Endodermal cell (in vitro differentiated cells): ENCODE measurements at regions not wholly inside any gene's neighbourhood (a gene's known extent, or its start where the extent isn't known, plus 50 kb on each side); places are given as distances from the start of the nearest gene placed in this dataset.

Source experiments
- DNase-seq: peaks from one replicate; pipeline ENCODE4 v3.0.0-alpha.2; 2017
- H3K27ac ChIP-seq: 2 replicates; pipeline ENCODE4 v1.5.1; 2013; ENCODE audit warnings: mild to moderate bottlenecking, low read depth, low read length, moderate library complexity
- H3K27me3 ChIP-seq: 2 replicates; pipeline ENCODE4 v1.6.1; 2013; ENCODE audit warnings: mild to moderate bottlenecking, low read length, moderate library complexity; ENCODE audit not compliant: insufficient read depth, control insufficient read depth, poor library complexity, severe bottlenecking
- H3K36me3 ChIP-seq: 2 replicates; pipeline ENCODE4 v1.7.0; 2013; ENCODE audit warnings: mild to moderate bottlenecking, low read length, moderate library complexity; ENCODE audit not compliant: control insufficient read depth, insufficient read depth
- H3K4me1 ChIP-seq: one replicate; pipeline ENCODE4 v1.7.0; 2013; ENCODE audit warnings: low read length; ENCODE audit not compliant: control insufficient read depth, insufficient read depth
- H3K4me3 ChIP-seq: 2 replicates; pipeline ENCODE4 v1.5.1; 2013; ENCODE audit warnings: mild to moderate bottlenecking, low read length, moderate library complexity
- H3K9ac ChIP-seq: 2 replicates; pipeline ENCODE4 v1.6.1; 2013; ENCODE audit warnings: mild to moderate bottlenecking, low read length, moderate library complexity; ENCODE audit not compliant: poor library complexity, severe bottlenecking; ENCODE audit errors: extremely low read depth
- H3K9me3 ChIP-seq: 2 replicates; pipeline ENCODE4 v1.6.1; 2013; ENCODE audit warnings: mild to moderate bottlenecking, low read length, moderate library complexity; ENCODE audit not compliant: control insufficient read depth
- H3K27ac Mint-ChIP-seq: 2 replicates; pipeline ENCODE4 v1.8.0; 2020; ENCODE audit warnings: mixed read lengths
- H3K27me3 Mint-ChIP-seq: 2 replicates; pipeline ENCODE4 v1.8.0; 2021; ENCODE audit warnings: mild to moderate bottlenecking, mixed read lengths; ENCODE audit not compliant: insufficient read depth
- H3K36me3 Mint-ChIP-seq: 2 replicates; pipeline ENCODE4 v1.8.0; 2020; ENCODE audit warnings: low read depth, mixed read lengths
- H3K4me1 Mint-ChIP-seq: 2 replicates; pipeline ENCODE4 v1.8.0; 2020; ENCODE audit warnings: mixed read lengths
- H3K4me3 Mint-ChIP-seq: 2 replicates; pipeline ENCODE4 v1.8.0; 2020; ENCODE audit warnings: mild to moderate bottlenecking, moderate library complexity, mixed read lengths
- H3K9me3 Mint-ChIP-seq: 2 replicates; pipeline ENCODE4 v1.8.0; 2020; ENCODE audit warnings: mild to moderate bottlenecking, mixed read lengths
- WGBS, 2 experiments: methylation state at CpG; one replicate each; pipeline versions ENCODE4 v1.1.5 to v1.1.7; 2013; ENCODE audit warnings: missing lambda C conversion rate in 2 of 2, mixed read lengths in 1 of 2; ENCODE audit not compliant: insufficient coverage in 1 of 2, insufficient read length in 1 of 2; 5-methylcytosine and 5-hydroxymethylcytosine counted together
- TF ChIP-seq, protein P1 (sequence below): fragments of 200-600 bp; sonication (generic); conservative IDR thresholded peaks from 2 replicates; pipeline ENCODE4 v1.5.0; 2021; ENCODE audit warnings: antibody characterized with exemption, mild to moderate bottlenecking

DNA sequence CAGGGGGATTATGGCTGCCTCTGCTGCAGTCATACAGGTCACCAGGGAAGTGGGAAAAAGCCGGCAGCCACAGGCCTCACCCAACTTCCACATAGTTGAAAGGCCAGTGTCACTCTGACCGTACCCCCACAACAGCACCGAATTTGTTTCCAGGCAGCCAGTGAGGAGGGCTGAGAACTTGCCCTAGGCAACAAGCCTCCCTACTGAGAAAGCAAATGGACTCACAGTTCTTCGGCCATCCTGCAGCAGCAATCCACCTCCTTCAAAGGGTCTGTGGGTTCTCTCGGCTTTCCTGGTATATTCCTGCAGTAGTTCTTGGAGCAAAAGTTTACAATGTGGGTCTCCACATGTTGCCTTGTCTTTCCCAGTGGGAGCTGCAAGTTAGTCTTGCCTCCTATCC lies 251.3 kb downstream of the ETNK1 start:
- peaks cover 11% of the 10 kb centered on the region for H3K9me3 ChIP-seq
- no peaks in the 10 kb centered on the region for H3K9me3 Mint-ChIP-seq
- TF ChIP-seq, protein P1, sequence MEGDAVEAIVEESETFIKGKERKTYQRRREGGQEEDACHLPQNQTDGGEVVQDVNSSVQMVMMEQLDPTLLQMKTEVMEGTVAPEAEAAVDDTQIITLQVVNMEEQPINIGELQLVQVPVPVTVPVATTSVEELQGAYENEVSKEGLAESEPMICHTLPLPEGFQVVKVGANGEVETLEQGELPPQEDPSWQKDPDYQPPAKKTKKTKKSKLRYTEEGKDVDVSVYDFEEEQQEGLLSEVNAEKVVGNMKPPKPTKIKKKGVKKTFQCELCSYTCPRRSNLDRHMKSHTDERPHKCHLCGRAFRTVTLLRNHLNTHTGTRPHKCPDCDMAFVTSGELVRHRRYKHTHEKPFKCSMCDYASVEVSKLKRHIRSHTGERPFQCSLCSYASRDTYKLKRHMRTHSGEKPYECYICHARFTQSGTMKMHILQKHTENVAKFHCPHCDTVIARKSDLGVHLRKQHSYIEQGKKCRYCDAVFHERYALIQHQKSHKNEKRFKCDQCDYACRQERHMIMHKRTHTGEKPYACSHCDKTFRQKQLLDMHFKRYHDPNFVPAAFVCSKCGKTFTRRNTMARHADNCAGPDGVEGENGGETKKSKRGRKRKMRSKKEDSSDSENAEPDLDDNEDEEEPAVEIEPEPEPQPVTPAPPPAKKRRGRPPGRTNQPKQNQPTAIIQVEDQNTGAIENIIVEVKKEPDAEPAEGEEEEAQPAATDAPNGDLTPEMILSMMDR: no peak
- no peak for DNase-seq
- no peak overlapping the region for H3K9ac ChIP-seq
- H3K27ac Mint-ChIP-seq: peak overlapping the region; percentile 35
- H3K4me1 ChIP-seq: no peaks in the 10 kb centered on the region
- peaks cover 18% of the 10 kb centered on the region for H3K4me1 Mint-ChIP-seq
- peaks cover 79% of the 10 kb centered on the region for H3K36me3 ChIP-seq
- no peak overlapping the region for H3K27ac ChIP-seq
- peaks cover 72% of the 10 kb centered on the region for H3K36me3 Mint-ChIP-seq
- no peaks in the 10 kb centered on the region for H3K27me3 ChIP-seq
- no peaks in the 10 kb centered on the region for H3K27me3 Mint-ChIP-seq
- H3K4me3 Mint-ChIP-seq: no peak overlapping the region
- H3K4me3 ChIP-seq: no peak overlapping the region
- 93% methylated on average over 3 to 5 of the region's 5 CpGs for WGBS, 2 experiments

DNA sequence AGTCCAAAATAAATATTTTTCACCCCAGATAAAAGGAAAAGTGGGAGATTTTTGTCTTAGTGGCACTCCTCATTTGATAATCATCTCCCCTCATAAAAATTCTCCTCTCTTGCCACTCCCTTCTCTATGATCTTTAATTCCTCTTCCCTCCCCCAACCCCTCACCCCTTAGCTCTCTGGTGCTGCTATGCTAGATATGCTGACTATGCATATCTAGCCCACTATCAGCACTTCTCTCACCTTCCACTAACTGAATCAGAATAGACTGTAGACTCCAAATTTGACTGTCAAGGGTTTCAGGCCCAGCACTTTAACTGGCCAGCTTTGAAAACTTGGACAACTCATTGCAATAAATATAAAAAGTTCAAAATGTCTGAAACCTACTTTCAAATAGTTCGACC lies 254.2 kb downstream of the ETNK1 start:
- TF ChIP-seq, protein P1: no peak
- peaks cover 79% of the 10 kb centered on the region for H3K36me3 ChIP-seq
- Mint-ChIP-seq H3K9me3 (no peaks in the 10 kb centered on the region), H3K36me3 (peaks cover 67% of the 10 kb centered on the region), H3K27me3 (no peaks in the 10 kb centered on the region), H3K27ac (no peak overlapping the region), H3K4me1 (peaks cover 17% of the 10 kb centered on the region), H3K4me3 (no peak overlapping the region)
- no CpG with 5 or more reads among the region's 1 CpG for WGBS, 2 experiments
- H3K4me1 ChIP-seq: no peaks in the 10 kb centered on the region
- H3K4me3 ChIP-seq: no peak overlapping the region
- DNase-seq: no peak
- H3K9ac ChIP-seq: no peak overlapping the region
- H3K27ac ChIP-seq: no peak overlapping the region
- H3K27me3 ChIP-seq: no peaks in the 10 kb centered on the region
- peaks cover 11% of the 10 kb centered on the region for H3K9me3 ChIP-seq

DNA sequence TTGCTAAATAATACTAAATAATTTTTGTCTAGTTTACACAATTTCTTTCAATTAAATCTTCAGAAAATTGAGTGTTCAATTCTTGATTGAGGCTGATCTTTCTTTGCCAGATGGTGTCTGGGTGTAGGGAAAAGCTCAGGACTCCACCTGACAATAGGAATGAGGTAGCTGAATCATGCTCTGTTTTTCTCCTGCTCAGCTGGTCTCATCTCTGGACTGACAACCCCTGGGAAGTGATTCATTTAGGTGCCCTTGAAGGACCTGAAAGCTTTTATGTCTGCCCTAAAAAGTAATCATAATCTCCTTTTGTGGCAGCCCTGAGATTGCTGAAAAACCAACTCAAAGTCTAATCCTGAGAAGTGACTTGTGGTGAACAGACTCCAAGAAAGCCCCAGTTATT lies 255.4 kb downstream of the ETNK1 start:
- Mint-ChIP-seq H3K27me3 (no peaks in the 10 kb centered on the region), H3K36me3 (peaks cover 66% of the 10 kb centered on the region), H3K4me3 (no peak overlapping the region), H3K27ac (peak overlapping the region; percentile 24), H3K4me1 (peaks cover 17% of the 10 kb centered on the region), H3K9me3 (no peaks in the 10 kb centered on the region)
- TF ChIP-seq, protein P1: no peak
- H3K27ac ChIP-seq: no peak overlapping the region
- peaks cover 11% of the 10 kb centered on the region for H3K9me3 ChIP-seq
- H3K4me3 ChIP-seq: no peak overlapping the region
- H3K27me3 ChIP-seq: no peaks in the 10 kb centered on the region
- DNase-seq: no peak
- H3K4me1 ChIP-seq: no peaks in the 10 kb centered on the region
- H3K9ac ChIP-seq: no peak overlapping the region
- H3K36me3 ChIP-seq: peaks cover 74% of the 10 kb centered on the region
